CD4-positive, alpha-beta memory T cell (primary cell): ENCODE measurements at regions not wholly inside any gene's neighbourhood (a gene's known extent, or its start where the extent isn't known, plus 50 kb on each side); places are given as distances from the start of the nearest gene placed in this dataset.

Experiments used
- CTCF ChIA-PET: fragments of 350-600 bp; sonication (Branson Sonifier 250); formaldehyde crosslinking; loops from one replicate; lab custom pipeline; 2021; ENCODE audit warnings: inconsistent platforms; ENCODE audit not compliant: partially characterized antibody; lab: Charles Lee
- POLR2A ChIA-PET: fragments of 350-600 bp; sonication (Branson Sonifier 250); formaldehyde crosslinking; loops from one replicate; lab custom pipeline; 2021; ENCODE audit not compliant: partially characterized antibody; lab: Charles Lee
- DNase-seq, 5 donors: peaks; one replicate each; pipeline versions ENCODE4 v3.0.0 to v3.0.0-alpha.2; 2020 to 2022; ENCODE audit warnings: mixed read lengths in 1 of 5
- H3K27ac ChIP-seq: one replicate; pipeline ENCODE4 v1.7.0; 2013; ENCODE audit warnings: low read depth, low read length
- H3K27me3 ChIP-seq: 2 replicates; pipeline ENCODE4 v1.7.0; 2013; ENCODE audit warnings: mild to moderate bottlenecking, low read length, moderate library complexity; ENCODE audit not compliant: insufficient read depth
- H3K36me3 ChIP-seq: 2 replicates; pipeline ENCODE4 v1.7.0; 2013; ENCODE audit warnings: mild to moderate bottlenecking, low read length, moderate library complexity; ENCODE audit not compliant: insufficient read depth
- H3K4me1 ChIP-seq: 2 replicates; pipeline ENCODE4 v1.7.0; 2013; ENCODE audit warnings: mild to moderate bottlenecking, low read length, moderate library complexity; ENCODE audit not compliant: insufficient read depth
- H3K4me3 ChIP-seq, 2 donors: one replicate each; pipeline ENCODE4 v1.7.0; 2013; ENCODE audit warnings: low read length in 2 of 2, mild to moderate bottlenecking in 1 of 2
- H3K9me3 ChIP-seq, 2 donors: one replicate each; pipeline ENCODE4 v1.7.0; 2013; ENCODE audit warnings: low read length in 2 of 2, control low read depth in 1 of 2; ENCODE audit not compliant: control insufficient read depth in 1 of 2
- H3K27ac Mint-ChIP-seq, 7 donors: one replicate each; pipeline ENCODE4 v1.8.0; 2020 to 2021; ENCODE audit warnings: mixed read lengths in 7 of 7, mild to moderate bottlenecking in 6 of 7, inconsistent platforms in 3 of 7, moderate library complexity in 3 of 7
- H3K27me3 Mint-ChIP-seq, 2 donors: one replicate each; pipeline ENCODE4 v1.8.0; 2020 to 2021; ENCODE audit warnings: mixed read lengths in 2 of 2
- H3K36me3 Mint-ChIP-seq, 2 donors: one replicate each; pipeline ENCODE4 v1.8.0; 2020 to 2021; ENCODE audit warnings: mixed read lengths in 2 of 2, inconsistent platforms in 1 of 2, mild to moderate bottlenecking in 1 of 2
- H3K4me1 Mint-ChIP-seq, 4 donors: one replicate each; pipeline ENCODE4 v1.8.0; 2020 to 2021; ENCODE audit warnings: mixed read lengths in 4 of 4, mild to moderate bottlenecking in 1 of 4
- H3K4me3 Mint-ChIP-seq, 8 donors: one replicate each; pipeline ENCODE4 v1.8.0; 2020 to 2021; ENCODE audit warnings: mixed read lengths in 8 of 8, mild to moderate bottlenecking in 7 of 8, moderate library complexity in 6 of 8, inconsistent platforms in 3 of 8
- H3K9me3 Mint-ChIP-seq, 8 donors: one replicate each; pipeline ENCODE4 v1.8.0; 2020 to 2021; ENCODE audit warnings: mixed read lengths in 8 of 8, mild to moderate bottlenecking in 5 of 8, inconsistent platforms in 3 of 8, moderate library complexity in 1 of 8
- intact Hi-C: fragments of 100-400 bp; cut with micrococcal nuclease; formaldehyde crosslinking; loops from one replicate; pipeline ENCODE4 v1.15.1; 2023

- no peak overlapping the region for H3K27ac ChIP-seq
- Mint-ChIP-seq H3K36me3 (no peaks in the 10 kb centered on the region), H3K27me3 (no peaks in the 10 kb centered on the region), H3K4me3 (no peak overlapping the region), H3K9me3 (peaks cover 0 to 26% (median 15%) of the 10 kb centered on the region in 8 donors), H3K4me1 (no peaks in the 10 kb centered on the region), H3K27ac (no peak overlapping the region)
- H3K9me3 ChIP-seq, result no peaks in the 10 kb centered on the region
- ChIA-PET POLR2A (no interaction called here), CTCF (no interaction called here)
- intact Hi-C loops, result no loop called here
- no peaks in the 10 kb centered on the region for H3K36me3 ChIP-seq
- no peaks in the 10 kb centered on the region for H3K4me1 ChIP-seq
- DNase-seq, result no peak
- no peaks in the 10 kb centered on the region for H3K27me3 ChIP-seq
- H3K4me3 ChIP-seq, result no peak overlapping the region
These were observed 219.0 kb upstream of the SPAG17 start for GRCh38 chr1:118404024-118404423.

- intact Hi-C loops, result no loop called here
- ChIA-PET POLR2A (no interaction called here), CTCF (no interaction called here)
- Mint-ChIP-seq H3K4me3 (no peak overlapping the region), H3K4me1 (no peaks in the 10 kb centered on the region), H3K9me3 (peaks cover 0 to 3% (median 0%) of the 10 kb centered on the region in 8 donors), H3K27me3 (no peaks in the 10 kb centered on the region), H3K27ac (no peak overlapping the region), H3K36me3 (no peaks in the 10 kb centered on the region)
- no peak overlapping the region for H3K4me3 ChIP-seq
- no peaks in the 10 kb centered on the region for H3K4me1 ChIP-seq
- no peaks in the 10 kb centered on the region for H3K9me3 ChIP-seq
- DNase-seq, result no peak
- no peak overlapping the region for H3K27ac ChIP-seq
- H3K36me3 ChIP-seq, result no peaks in the 10 kb centered on the region
- H3K27me3 ChIP-seq, result no peaks in the 10 kb centered on the region
These were observed 212.4 kb upstream of the SPAG17 start for GRCh38 chr1:118397496-118397859.

- Mint-ChIP-seq H3K27ac (no peak overlapping the region), H3K9me3 (peaks cover 0 to 3% (median 0%) of the 10 kb centered on the region in 8 donors), H3K4me1 (no peaks in the 10 kb centered on the region), H3K27me3 (no peaks in the 10 kb centered on the region), H3K36me3 (no peaks in the 10 kb centered on the region), H3K4me3 (no peak overlapping the region)
- Histone ChIP-seq H3K36me3 (no peaks in the 10 kb centered on the region), H3K27me3 (no peaks in the 10 kb centered on the region), H3K4me3 (no peak overlapping the region), H3K9me3 (no peaks in the 10 kb centered on the region), H3K4me1 (no peaks in the 10 kb centered on the region), H3K27ac (no peak overlapping the region)
- intact Hi-C loops, result no loop called here
- POLR2A ChIA-PET, result no interaction called here
- CTCF ChIA-PET, result no interaction called here
- DNase-seq, result no peak
These were observed 211.9 kb upstream of the SPAG17 start for GRCh38 chr1:118396829-118397495.

- H3K9me3 ChIP-seq, result no peaks in the 10 kb centered on the region
- Mint-ChIP-seq H3K9me3 (peaks cover 0 to 3% (median 0%) of the 10 kb centered on the region in 8 donors), H3K27me3 (no peaks in the 10 kb centered on the region), H3K36me3 (no peaks in the 10 kb centered on the region), H3K4me3 (no peak overlapping the region), H3K4me1 (no peaks in the 10 kb centered on the region), H3K27ac (no peak overlapping the region)
- no peaks in the 10 kb centered on the region for H3K36me3 ChIP-seq
- DNase-seq, result no peak
- intact Hi-C loops, result no loop called here
- no peak overlapping the region for H3K4me3 ChIP-seq
- no peaks in the 10 kb centered on the region for H3K27me3 ChIP-seq
- no peaks in the 10 kb centered on the region for H3K4me1 ChIP-seq
- POLR2A ChIA-PET, result no interaction called here
- no peak overlapping the region for H3K27ac ChIP-seq
- CTCF ChIA-PET, result no interaction called here
These were observed 211.3 kb upstream of the SPAG17 start for GRCh38 chr1:118396279-118396678.

- DNase-seq, result no peak
- ChIA-PET POLR2A (no interaction called here), CTCF (no interaction called here)
- Mint-ChIP-seq H3K27ac (no peak overlapping the region), H3K27me3 (no peaks in the 10 kb centered on the region), H3K9me3 (peaks cover 0 to 7% (median 0%) of the 10 kb centered on the region in 8 donors), H3K4me1 (no peaks in the 10 kb centered on the region), H3K4me3 (no peak overlapping the region), H3K36me3 (no peaks in the 10 kb centered on the region)
- intact Hi-C loops, result no loop called here
- no peaks in the 10 kb centered on the region for H3K27me3 ChIP-seq
- no peaks in the 10 kb centered on the region for H3K4me1 ChIP-seq
- no peaks in the 10 kb centered on the region for H3K36me3 ChIP-seq
- H3K9me3 ChIP-seq, result no peaks in the 10 kb centered on the region
- no peak overlapping the region for H3K27ac ChIP-seq
- no peak overlapping the region for H3K4me3 ChIP-seq
These were observed 210.5 kb upstream of the SPAG17 start for GRCh38 chr1:118395430-118395991.

GRCh38 chr1:118390955-118391354 is 205.9 kb upstream of the SPAG17 start:
- no peaks in the 10 kb centered on the region for H3K27me3 ChIP-seq
- no peaks in the 10 kb centered on the region for H3K27me3 Mint-ChIP-seq
- H3K4me1 Mint-ChIP-seq, result no peaks in the 10 kb centered on the region
- no peaks in the 10 kb centered on the region for H3K36me3 Mint-ChIP-seq
- peaks cover 0 to 6% (median under 1%) of the 10 kb centered on the region in 8 donors for H3K9me3 Mint-ChIP-seq
- intact Hi-C loops, result no loop called here
- H3K4me3 Mint-ChIP-seq, result no peak overlapping the region
- H3K9me3 ChIP-seq, result no peaks in the 10 kb centered on the region
- H3K27ac Mint-ChIP-seq, result no peak overlapping the region
- H3K4me3 ChIP-seq, result no peak overlapping the region
- H3K4me1 ChIP-seq, result no peaks in the 10 kb centered on the region
- H3K36me3 ChIP-seq, result no peaks in the 10 kb centered on the region
- H3K27ac ChIP-seq, result no peak overlapping the region
- ChIA-PET POLR2A (no interaction called here), CTCF (no interaction called here)
- DNase-seq, result no peak

- intact Hi-C loops, result no loop called here
These were observed 203.4 kb upstream of the SPAG17 start for GRCh38 chr1:118388301-118388959.

More at GRCh38 chr1:118388301-118388959, 203.4 kb upstream of the SPAG17 start:
- no peak overlapping the region for H3K4me3 ChIP-seq
- H3K4me1 ChIP-seq, result no peaks in the 10 kb centered on the region
- ChIA-PET POLR2A (no interaction called here), CTCF (no interaction called here)
- no peak overlapping the region for H3K27ac ChIP-seq
- no peaks in the 10 kb centered on the region for H3K27me3 ChIP-seq
- Mint-ChIP-seq H3K4me1 (no peaks in the 10 kb centered on the region), H3K27ac (no peak overlapping the region), H3K4me3 (no peak overlapping the region), H3K9me3 (peaks cover 0 to 6% (median under 1%) of the 10 kb centered on the region in 8 donors), H3K27me3 (no peaks in the 10 kb centered on the region), H3K36me3 (no peaks in the 10 kb centered on the region)
- H3K36me3 ChIP-seq, result no peaks in the 10 kb centered on the region
- no peak for DNase-seq
- H3K9me3 ChIP-seq, result no peaks in the 10 kb centered on the region
